ENCODE measurements at regions not wholly inside any gene's neighbourhood (a gene's known extent, or its start where the extent isn't known, plus 50 kb on each side); places are given as distances from the start of the nearest gene placed in this dataset.

DNA sequence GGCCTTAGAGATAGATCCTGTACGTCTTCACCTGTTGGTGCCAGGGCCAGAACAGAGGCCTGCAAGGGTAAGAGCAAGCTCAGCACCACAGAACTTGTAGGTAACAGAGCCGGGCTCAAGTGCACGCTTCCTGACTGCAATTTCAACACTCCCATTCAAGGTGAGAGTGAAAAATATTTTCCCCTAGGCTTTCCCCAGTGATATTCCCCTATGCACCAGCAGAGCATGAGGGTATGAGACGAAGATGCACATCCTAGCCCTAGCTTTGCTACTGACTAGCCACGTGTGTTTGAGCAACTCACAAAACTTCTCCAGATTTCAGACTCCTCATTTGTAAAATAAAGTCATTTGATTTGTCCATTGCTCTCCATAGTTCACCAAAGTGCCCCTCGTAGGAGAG is 411.6 kb downstream of the ZNF521 start:
- Histone ChIP-seq H3K4me1 (ENCODE audit: control insufficient read depth in 2 of 2, insufficient read depth in 1 of 2, low read depth in 1 of 2, low read length in 2 of 2) (peaks cover 2 to 4% of the 10 kb centered on the region in 2 donors), H3K4me3 (ENCODE audit: low read length in 2 of 2) (no peak overlapping the region), H3K14ac (ENCODE audit: low read length) (no peak overlapping the region), H3K4ac (ENCODE audit: low read length) (no peak overlapping the region), H3K9ac (ENCODE audit: low read depth, low read length, poor library complexity) (no peak overlapping the region), H2AK5ac (ENCODE audit: low read depth, low read length) (no peak overlapping the region), H3K79me1 (ENCODE audit: low read depth, low read length) (no peaks in the 10 kb centered on the region), H3K27ac (replicated peaks; ENCODE audit: low read length) (no peak overlapping the region), H3K36me3 (replicated peaks in 1 of 2; ENCODE audit: control insufficient read depth in 2 of 2, insufficient read depth in 2 of 2, low read length in 2 of 2) (no peaks in the 10 kb centered on the region), H3K9me3 (replicated peaks in 1 of 2; ENCODE audit: control insufficient read depth in 2 of 2, insufficient read depth in 1 of 2, low read depth in 1 of 2, low read length in 2 of 2) (no peaks in the 10 kb centered on the region), H4K8ac (ENCODE audit: low read depth, low read length) (no peak overlapping the region), H2BK120ac (ENCODE audit: low read depth, low read length) (no peak overlapping the region), H3K4me2 (ENCODE audit: insufficient read depth, low read length, poor library complexity, severe bottlenecking) (no peak overlapping the region), H2BK12ac (ENCODE audit: low read length) (no peak overlapping the region), H2BK15ac (ENCODE audit: low read length) (no peak overlapping the region), H3K27me3 (ENCODE audit: control insufficient read depth in 3 of 3, insufficient read depth in 3 of 3, low read depth in 1 of 3, low read length in 3 of 3) (no peaks in the 10 kb centered on the region), H3K18ac (ENCODE audit: low read length) (no peak overlapping the region), H4K91ac (ENCODE audit: low read depth, low read length, poor library complexity) (no peak overlapping the region), H3K23ac (ENCODE audit: low read depth, low read length, poor library complexity) (no peak overlapping the region), H2BK5ac (ENCODE audit: low read length) (no peak overlapping the region), H2AFZ (ENCODE audit: low read length) (no peak overlapping the region)
- no CpG with 5 or more reads among the region's 6 CpGs for WGBS, 2 donors (ENCODE audit: extremely low coverage in 2 of 2, insufficient read length in 2 of 2, insufficient replicate concordance in 1 of 2)
- DNase-seq (ENCODE audit: low spot score) = no peak

DNA sequence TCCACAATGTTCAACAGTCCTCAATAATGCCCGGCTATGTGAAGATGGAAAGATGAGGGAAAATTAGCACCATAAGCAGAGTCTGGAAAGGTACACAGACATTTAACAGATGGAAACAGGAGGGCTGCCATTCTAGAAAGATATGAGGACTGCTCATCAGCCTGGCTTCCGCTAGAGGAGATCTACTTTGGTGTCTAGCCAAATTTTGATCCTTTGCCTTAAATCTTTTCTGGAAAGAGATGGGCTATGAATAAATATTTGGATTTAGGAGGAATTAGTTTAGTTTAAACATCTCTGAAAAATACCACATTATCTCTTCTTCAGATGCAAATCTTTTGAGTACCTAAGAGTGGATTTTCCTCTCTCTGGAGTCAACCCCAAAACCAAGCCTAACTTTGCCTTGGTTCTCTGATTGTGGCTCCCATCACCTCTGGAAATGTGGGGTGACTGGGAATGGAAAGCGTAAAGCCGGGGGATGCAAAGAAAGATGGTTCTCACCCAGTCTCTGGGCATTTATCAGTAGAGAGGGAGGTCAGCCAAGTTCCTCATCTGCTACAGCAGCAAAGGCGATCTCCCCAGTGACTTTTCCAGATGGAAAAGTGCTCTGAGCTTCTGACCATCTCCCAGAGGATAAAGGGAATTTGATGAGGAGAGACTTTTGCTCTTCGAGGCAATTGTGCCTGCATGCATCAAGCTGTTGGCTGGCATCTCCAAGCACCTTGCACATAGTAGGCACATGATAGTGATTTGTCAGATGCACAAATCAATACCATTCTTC is 410.6 kb downstream of the ZNF521 start:
- DNase-seq (ENCODE audit: low spot score) = no peak
- H3K4me1 ChIP-seq (ENCODE audit: control insufficient read depth in 2 of 2, insufficient read depth in 1 of 2, low read depth in 1 of 2, low read length in 2 of 2) = peaks cover 1 to 2% of the 10 kb centered on the region in 2 donors
- no peaks in the 10 kb centered on the region for H3K36me3 ChIP-seq (replicated peaks in 1 of 2; ENCODE audit: control insufficient read depth in 2 of 2, insufficient read depth in 2 of 2, low read length in 2 of 2)
- H2BK120ac ChIP-seq (ENCODE audit: low read depth, low read length) = no peak overlapping the region
- no peak overlapping the region for H3K4ac ChIP-seq (ENCODE audit: low read length)
- no peak overlapping the region for H3K18ac ChIP-seq (ENCODE audit: low read length)
- H2BK12ac ChIP-seq (ENCODE audit: low read length) = no peak overlapping the region
- H3K23ac ChIP-seq (ENCODE audit: low read depth, low read length, poor library complexity) = no peak overlapping the region
- no peak overlapping the region for H2BK5ac ChIP-seq (ENCODE audit: low read length)
- no peaks in the 10 kb centered on the region for H3K9me3 ChIP-seq (replicated peaks in 1 of 2; ENCODE audit: control insufficient read depth in 2 of 2, insufficient read depth in 1 of 2, low read depth in 1 of 2, low read length in 2 of 2)
- no CpG with 5 or more reads among the region's 6 CpGs for WGBS, 2 donors (ENCODE audit: extremely low coverage in 2 of 2, insufficient read length in 2 of 2, insufficient replicate concordance in 1 of 2)
- no peak overlapping the region for H3K9ac ChIP-seq (ENCODE audit: low read depth, low read length, poor library complexity)
- no peak overlapping the region for H2AFZ ChIP-seq (ENCODE audit: low read length)
- no peak overlapping the region for H2BK15ac ChIP-seq (ENCODE audit: low read length)
- no peak overlapping the region for H3K4me2 ChIP-seq (ENCODE audit: insufficient read depth, low read length, poor library complexity, severe bottlenecking)
- H3K14ac ChIP-seq (ENCODE audit: low read length) = no peak overlapping the region
- H4K8ac ChIP-seq (ENCODE audit: low read depth, low read length) = no peak overlapping the region
- H3K27ac ChIP-seq (replicated peaks; ENCODE audit: low read length) = no peak overlapping the region
- no peaks in the 10 kb centered on the region for H3K79me1 ChIP-seq (ENCODE audit: low read depth, low read length)
- no peak overlapping the region for H2AK5ac ChIP-seq (ENCODE audit: low read depth, low read length)
- H3K4me3 ChIP-seq (ENCODE audit: low read length in 2 of 2) = no peak overlapping the region
- H3K27me3 ChIP-seq (ENCODE audit: control insufficient read depth in 3 of 3, insufficient read depth in 3 of 3, low read depth in 1 of 3, low read length in 3 of 3) = no peaks in the 10 kb centered on the region
- no peak overlapping the region for H4K91ac ChIP-seq (ENCODE audit: low read depth, low read length, poor library complexity)

DNA sequence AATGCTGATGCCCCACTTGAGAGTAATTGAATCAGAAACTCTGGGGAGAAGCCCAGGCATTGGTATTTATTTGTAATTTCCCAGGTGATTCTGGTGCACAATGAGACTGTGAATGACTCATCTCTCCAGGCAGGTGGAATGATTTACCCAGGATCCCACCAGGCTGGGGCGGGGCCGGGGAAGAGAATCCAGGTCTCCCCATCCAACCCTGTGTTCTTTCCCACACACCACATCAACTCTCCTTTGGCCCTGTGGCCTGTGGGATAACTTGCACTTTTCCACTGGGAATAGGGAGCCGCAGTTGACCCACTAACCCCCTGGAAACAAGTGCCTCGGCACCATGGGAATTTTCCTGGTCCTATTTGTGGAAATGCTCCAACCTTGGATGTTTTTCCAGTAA is 409.8 kb downstream of the ZNF521 start:
- no peak for DNase-seq (ENCODE audit: low spot score)
- WGBS, 2 donors (ENCODE audit: extremely low coverage in 2 of 2, insufficient read length in 2 of 2, insufficient replicate concordance in 1 of 2) = no CpG with 5 or more reads among the region's 4 CpGs
- H2AFZ ChIP-seq (ENCODE audit: low read length) = no peak overlapping the region

DNA sequence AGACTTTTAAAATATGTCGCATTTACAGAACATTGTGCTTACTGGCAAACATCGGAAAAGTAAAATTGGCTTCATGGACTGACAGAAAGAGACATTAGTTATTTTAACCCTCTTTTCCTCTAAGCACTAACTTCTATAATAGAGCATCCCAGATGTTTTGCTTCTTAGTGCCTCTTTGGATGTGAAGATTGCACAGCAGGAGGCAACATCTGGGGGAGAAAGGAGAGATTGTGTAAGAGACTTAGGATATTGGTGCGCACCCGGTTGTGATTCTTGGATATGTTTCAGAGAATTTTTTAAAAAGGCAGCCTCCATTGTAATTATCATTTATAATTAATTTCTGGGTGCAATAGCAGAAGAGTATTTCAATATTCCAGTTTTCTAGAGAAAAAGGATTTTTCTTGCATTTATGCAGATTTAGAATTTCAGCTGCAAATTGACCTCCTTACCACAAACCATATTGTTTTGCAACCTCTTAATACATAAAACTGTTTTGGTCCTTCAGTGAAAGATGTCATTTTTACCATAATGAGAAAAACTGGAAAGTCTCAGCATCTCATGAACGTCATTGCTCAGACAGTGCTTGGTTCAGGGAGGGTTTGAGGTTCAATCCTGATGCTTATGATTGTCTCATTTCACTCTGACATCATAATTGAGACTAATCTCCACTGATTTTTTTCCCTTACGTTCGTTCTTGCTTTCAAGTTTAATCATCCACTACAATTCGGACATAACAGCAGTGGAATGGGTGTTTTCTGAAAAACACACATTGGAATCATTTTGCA is 404.3 kb downstream of the ZNF521 start:
- Histone ChIP-seq H3K27me3 (ENCODE audit: control insufficient read depth in 3 of 3, insufficient read depth in 3 of 3, low read depth in 1 of 3, low read length in 3 of 3) (no peaks in the 10 kb centered on the region), H3K14ac (ENCODE audit: low read length) (no peak overlapping the region), H2BK120ac (ENCODE audit: low read depth, low read length) (no peak overlapping the region), H3K4me1 (ENCODE audit: control insufficient read depth in 2 of 2, insufficient read depth in 1 of 2, low read depth in 1 of 2, low read length in 2 of 2) (peaks cover 6 to 8% of the 10 kb centered on the region in 2 donors), H4K8ac (ENCODE audit: low read depth, low read length) (no peak overlapping the region), H3K4me3 (ENCODE audit: low read length in 2 of 2) (no peak overlapping the region), H2BK15ac (ENCODE audit: low read length) (no peak overlapping the region), H3K4me2 (ENCODE audit: insufficient read depth, low read length, poor library complexity, severe bottlenecking) (no peak overlapping the region), H4K91ac (ENCODE audit: low read depth, low read length, poor library complexity) (no peak overlapping the region), H3K23ac (ENCODE audit: low read depth, low read length, poor library complexity) (no peak overlapping the region), H3K4ac (ENCODE audit: low read length) (no peak overlapping the region), H2AK5ac (ENCODE audit: low read depth, low read length) (no peak overlapping the region), H2BK12ac (ENCODE audit: low read length) (no peak overlapping the region), H3K36me3 (replicated peaks in 1 of 2; ENCODE audit: control insufficient read depth in 2 of 2, insufficient read depth in 2 of 2, low read length in 2 of 2) (no peaks in the 10 kb centered on the region), H3K9me3 (replicated peaks in 1 of 2; ENCODE audit: control insufficient read depth in 2 of 2, insufficient read depth in 1 of 2, low read depth in 1 of 2, low read length in 2 of 2) (no peaks in the 10 kb centered on the region), H2BK5ac (ENCODE audit: low read length) (no peak overlapping the region), H3K79me1 (ENCODE audit: low read depth, low read length) (no peaks in the 10 kb centered on the region), H3K27ac (replicated peaks; ENCODE audit: low read length) (no peak overlapping the region), H2AFZ (ENCODE audit: low read length) (no peak overlapping the region), H3K9ac (ENCODE audit: low read depth, low read length, poor library complexity) (no peak overlapping the region), H3K18ac (ENCODE audit: low read length) (no peak overlapping the region)
- no CpG with 5 or more reads among the region's 8 CpGs for WGBS, 2 donors (ENCODE audit: extremely low coverage in 2 of 2, insufficient read length in 2 of 2, insufficient replicate concordance in 1 of 2)
- no peak for DNase-seq (ENCODE audit: low spot score)

More for the DNA sequence above, 409.8 kb downstream of the ZNF521 start:
- H3K4me2 ChIP-seq (ENCODE audit: insufficient read depth, low read length, poor library complexity, severe bottlenecking) = no peak overlapping the region
- H3K27ac ChIP-seq (replicated peaks; ENCODE audit: low read length) = no peak overlapping the region
- H3K14ac ChIP-seq (ENCODE audit: low read length) = no peak overlapping the region
- H2AK5ac ChIP-seq (ENCODE audit: low read depth, low read length) = no peak overlapping the region
- H3K79me1 ChIP-seq (ENCODE audit: low read depth, low read length) = no peaks in the 10 kb centered on the region
- H3K4me1 ChIP-seq (ENCODE audit: control insufficient read depth in 2 of 2, insufficient read depth in 1 of 2, low read depth in 1 of 2, low read length in 2 of 2) = peaks cover 0 to 2% of the 10 kb centered on the region in 2 donors
- H3K27me3 ChIP-seq (ENCODE audit: control insufficient read depth in 3 of 3, insufficient read depth in 3 of 3, low read depth in 1 of 3, low read length in 3 of 3) = no peaks in the 10 kb centered on the region
- no peak overlapping the region for H2BK15ac ChIP-seq (ENCODE audit: low read length)
- H4K91ac ChIP-seq (ENCODE audit: low read depth, low read length, poor library complexity) = no peak overlapping the region
- H3K4me3 ChIP-seq (ENCODE audit: low read length in 2 of 2) = no peak overlapping the region
- H2BK12ac ChIP-seq (ENCODE audit: low read length) = no peak overlapping the region
- no peak overlapping the region for H3K23ac ChIP-seq (ENCODE audit: low read depth, low read length, poor library complexity)
- H3K4ac ChIP-seq (ENCODE audit: low read length) = no peak overlapping the region
- no peaks in the 10 kb centered on the region for H3K36me3 ChIP-seq (replicated peaks in 1 of 2; ENCODE audit: control insufficient read depth in 2 of 2, insufficient read depth in 2 of 2, low read length in 2 of 2)
- no peaks in the 10 kb centered on the region for H3K9me3 ChIP-seq (replicated peaks in 1 of 2; ENCODE audit: control insufficient read depth in 2 of 2, insufficient read depth in 1 of 2, low read depth in 1 of 2, low read length in 2 of 2)
- no peak overlapping the region for H3K9ac ChIP-seq (ENCODE audit: low read depth, low read length, poor library complexity)
- no peak overlapping the region for H4K8ac ChIP-seq (ENCODE audit: low read depth, low read length)
- no peak overlapping the region for H3K18ac ChIP-seq (ENCODE audit: low read length)
- no peak overlapping the region for H2BK5ac ChIP-seq (ENCODE audit: low read length)
- no peak overlapping the region for H2BK120ac ChIP-seq (ENCODE audit: low read depth, low read length)
